ENCODE measurements at regions not wholly inside any gene's neighbourhood (a gene's known extent, or its start where the extent isn't known, plus 50 kb on each side); places are given as distances from the start of the nearest gene placed in this dataset.
"Not testable (repeated sequence)": the region's sequence is repeated elsewhere in the genome, so short reads cannot be mapped to it uniquely, and the experiment has no call there.

DNA sequence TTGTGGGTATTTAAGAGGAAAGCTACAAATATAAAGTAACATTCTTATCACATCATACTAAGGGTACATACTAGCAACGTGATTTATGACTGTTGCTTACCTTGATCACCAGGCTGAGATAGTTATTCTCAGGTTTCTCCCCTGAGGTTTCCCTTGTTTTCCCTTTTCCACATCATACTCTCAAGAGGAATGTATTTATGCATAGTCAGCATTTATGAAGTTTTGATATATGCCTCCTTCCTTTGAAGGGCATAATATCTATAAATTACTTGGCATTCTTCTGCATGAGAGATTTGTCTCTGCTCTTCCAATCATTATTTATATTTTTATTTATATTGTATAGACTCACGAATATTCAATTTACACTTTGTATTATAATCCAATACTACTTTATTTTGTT, 726.7 kb upstream of the ADGRB3 start:
- no peaks in the 10 kb centered on the region for H3K4me1 ChIP-seq (ENCODE audit: control insufficient read depth, extremely low read depth, insufficient read depth, low read length)
- BruUV-seq (replicated peaks), result no TSS peak
- H4K20me1 ChIP-seq (replicated peaks; ENCODE audit: control insufficient read depth, extremely low read depth, insufficient read depth, low read length), result no peaks in the 10 kb centered on the region
- dilution Hi-C loops (cut with MboI; ENCODE audit: extremely low pct_ligation_motif_present, low sequenced_read_pairs), result no loop called here
- ChIA-PET POLR2A (no interaction called here), CTCF (no interaction called here)
- no peak overlapping the region for H3K4me2 ChIP-seq (ENCODE audit: insufficient read depth, low read length)
- no peaks in the 10 kb centered on the region for H3K9me3 ChIP-seq (replicated peaks; ENCODE audit: control insufficient read depth, insufficient read depth, low read length)
- FAIRE-seq (no peak), DNase-seq (ENCODE audit: low read depth, low spot score) (no peak)
- H3K27ac ChIP-seq (ENCODE audit: insufficient read depth, low read depth, low read length), result no peak overlapping the region
- intact Hi-C loops (cut with micrococcal nuclease), result no loop called here
- H3K79me2 ChIP-seq (ENCODE audit: control insufficient read depth, insufficient read depth, low read length), result no peaks in the 10 kb centered on the region
- no peaks in the 10 kb centered on the region for H3K9me1 ChIP-seq (replicated peaks; ENCODE audit: control insufficient read depth, extremely low read depth, insufficient read depth, low read length)
- H3K4me3 ChIP-seq (replicated peaks in 1 of 3; ENCODE audit: insufficient read depth in 1 of 3, low read depth in 1 of 3, low read length in 3 of 3), result no peak overlapping the region
- H3K9ac ChIP-seq (replicated peaks; ENCODE audit: extremely low read depth, insufficient read depth, low read length), result no peak overlapping the region
- no peaks in the 10 kb centered on the region for H3K27me3 ChIP-seq (ENCODE audit: control insufficient read depth in 2 of 2, insufficient read depth in 2 of 2, low read length in 2 of 2)
- TF ChIP-seq GATA2 (IDR thresholded peaks at IDR 0.05; ENCODE audit: insufficient read depth, insufficient read length, low read depth, low read length), result no peak
- no peak for TF ChIP-seq POLR2AphosphoS5 (IDR thresholded peaks at IDR 0.05; ENCODE audit: insufficient read depth, low read depth, low read length)
- no peak overlapping the region for H2AFZ ChIP-seq (ENCODE audit: low read depth, low read length)
- H3K36me3 ChIP-seq (ENCODE audit: control insufficient read depth in 2 of 2, extremely low read depth in 1 of 2, insufficient read depth in 2 of 2, low read length in 2 of 2), result no peaks in the 10 kb centered on the region

DNA sequence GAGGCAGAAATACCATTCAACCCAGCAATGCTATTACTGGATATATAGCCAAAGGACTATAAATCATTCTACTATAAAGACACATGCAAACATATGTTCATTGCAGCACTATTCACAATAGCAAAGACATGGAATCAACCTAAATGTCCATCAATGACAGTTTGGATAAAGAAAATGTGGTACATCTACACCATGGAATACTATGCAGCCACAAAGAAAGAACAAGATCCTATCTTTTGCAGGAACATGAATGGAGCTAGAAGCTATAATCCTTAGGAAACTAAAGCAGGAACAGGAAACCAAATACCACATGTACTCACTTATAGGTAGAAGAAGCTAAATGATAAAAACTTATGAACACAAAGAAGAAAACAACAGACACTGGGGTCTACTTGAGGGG, 730.3 kb upstream of the ADGRB3 start:
- H2AFZ ChIP-seq (ENCODE audit: low read depth, low read length); FAIRE-seq; BruUV-seq (replicated peaks): not testable (repeated sequence)

More for the DNA sequence above, 730.3 kb upstream of the ADGRB3 start:
- H3K4me3 ChIP-seq (replicated peaks in 1 of 3; ENCODE audit: insufficient read depth in 1 of 3, low read depth in 1 of 3, low read length in 3 of 3); DNase-seq (ENCODE audit: low read depth, low spot score); H3K36me3 ChIP-seq (ENCODE audit: control insufficient read depth in 2 of 2, extremely low read depth in 1 of 2, insufficient read depth in 2 of 2, low read length in 2 of 2); H3K9ac ChIP-seq (replicated peaks; ENCODE audit: extremely low read depth, insufficient read depth, low read length); H3K27ac ChIP-seq (ENCODE audit: insufficient read depth, low read depth, low read length); H3K9me1 ChIP-seq (replicated peaks; ENCODE audit: control insufficient read depth, extremely low read depth, insufficient read depth, low read length); H3K4me2 ChIP-seq (ENCODE audit: insufficient read depth, low read length); H3K9me3 ChIP-seq (replicated peaks; ENCODE audit: control insufficient read depth, insufficient read depth, low read length); H3K27me3 ChIP-seq (ENCODE audit: control insufficient read depth in 2 of 2, insufficient read depth in 2 of 2, low read length in 2 of 2); H3K4me1 ChIP-seq (ENCODE audit: control insufficient read depth, extremely low read depth, insufficient read depth, low read length); H3K79me2 ChIP-seq (ENCODE audit: control insufficient read depth, insufficient read depth, low read length); intact Hi-C loops (cut with micrococcal nuclease); H4K20me1 ChIP-seq (replicated peaks; ENCODE audit: control insufficient read depth, extremely low read depth, insufficient read depth, low read length); dilution Hi-C loops (cut with MboI; ENCODE audit: extremely low pct_ligation_motif_present, low sequenced_read_pairs); POLR2A ChIA-PET: not testable (repeated sequence)
- CTCF ChIA-PET, result interaction anchor here (0.7 kb wide), 1 partner anchor 21 kb away, joined by 3 read pairs; no protein-coding TSS in a partner anchor

All from endothelial cell of umbilical vein (primary cell).